Ishikawa (cell line): ENCODE measurements at regions not wholly inside any gene's neighbourhood (a gene's known extent, or its start where the extent isn't known, plus 50 kb on each side); places are given as distances from the start of the nearest gene placed in this dataset.

Experiments used
- CEBPB ChIP-seq: IDR thresholded peaks from 2 replicates; pipeline ENCODE4 v1.6.1; 2012
- CREB1 ChIP-seq: IDR thresholded peaks from 2 replicates; pipeline ENCODE4 v1.6.1; 2012; ENCODE audit warnings: low read depth
- EGR1 ChIP-seq: IDR thresholded peaks from 2 replicates; pipeline ENCODE4 v1.6.1; 2012
- EP300 ChIP-seq: IDR thresholded peaks from 2 replicates; pipeline ENCODE4 v1.6.1; 2012; ENCODE audit warnings: borderline replicate concordance
- NFIC ChIP-seq: IDR thresholded peaks from 2 replicates; pipeline ENCODE4 v1.6.1; 2012
- RAD21 ChIP-seq: IDR thresholded peaks from 2 replicates; pipeline ENCODE4 v1.6.1; 2012; ENCODE audit warnings: low read depth
- TAF1 ChIP-seq: IDR thresholded peaks from 2 replicates; pipeline ENCODE4 v1.6.1; 2012; ENCODE audit warnings: low read depth, mild to moderate bottlenecking
- TCF12 ChIP-seq: IDR thresholded peaks from 2 replicates; pipeline ENCODE4 v1.6.1; 2012; ENCODE audit warnings: low read depth
- TEAD4 ChIP-seq: IDR thresholded peaks from 2 replicates; pipeline ENCODE4 v1.6.1; 2012
- YY1 ChIP-seq: IDR thresholded peaks from 2 replicates; pipeline ENCODE4 v1.6.1; 2012; ENCODE audit warnings: low read depth
- ZBTB7A ChIP-seq: IDR thresholded peaks from 2 replicates; pipeline ENCODE4 v1.6.1; 2012; ENCODE audit warnings: low read depth
- TF ChIP-seq, protein P1 (sequence below): IDR thresholded peaks from 2 replicates; pipeline ENCODE4 v1.6.1; 2012; ENCODE audit warnings: low read depth, mild to moderate bottlenecking
- TF ChIP-seq, protein P2 (sequence below): IDR thresholded peaks from 2 replicates; pipeline ENCODE4 v1.6.1; 2012
- TF ChIP-seq, protein P3 (sequence below): IDR thresholded peaks from 2 replicates; pipeline ENCODE4 v1.6.1; 2012

DNA sequence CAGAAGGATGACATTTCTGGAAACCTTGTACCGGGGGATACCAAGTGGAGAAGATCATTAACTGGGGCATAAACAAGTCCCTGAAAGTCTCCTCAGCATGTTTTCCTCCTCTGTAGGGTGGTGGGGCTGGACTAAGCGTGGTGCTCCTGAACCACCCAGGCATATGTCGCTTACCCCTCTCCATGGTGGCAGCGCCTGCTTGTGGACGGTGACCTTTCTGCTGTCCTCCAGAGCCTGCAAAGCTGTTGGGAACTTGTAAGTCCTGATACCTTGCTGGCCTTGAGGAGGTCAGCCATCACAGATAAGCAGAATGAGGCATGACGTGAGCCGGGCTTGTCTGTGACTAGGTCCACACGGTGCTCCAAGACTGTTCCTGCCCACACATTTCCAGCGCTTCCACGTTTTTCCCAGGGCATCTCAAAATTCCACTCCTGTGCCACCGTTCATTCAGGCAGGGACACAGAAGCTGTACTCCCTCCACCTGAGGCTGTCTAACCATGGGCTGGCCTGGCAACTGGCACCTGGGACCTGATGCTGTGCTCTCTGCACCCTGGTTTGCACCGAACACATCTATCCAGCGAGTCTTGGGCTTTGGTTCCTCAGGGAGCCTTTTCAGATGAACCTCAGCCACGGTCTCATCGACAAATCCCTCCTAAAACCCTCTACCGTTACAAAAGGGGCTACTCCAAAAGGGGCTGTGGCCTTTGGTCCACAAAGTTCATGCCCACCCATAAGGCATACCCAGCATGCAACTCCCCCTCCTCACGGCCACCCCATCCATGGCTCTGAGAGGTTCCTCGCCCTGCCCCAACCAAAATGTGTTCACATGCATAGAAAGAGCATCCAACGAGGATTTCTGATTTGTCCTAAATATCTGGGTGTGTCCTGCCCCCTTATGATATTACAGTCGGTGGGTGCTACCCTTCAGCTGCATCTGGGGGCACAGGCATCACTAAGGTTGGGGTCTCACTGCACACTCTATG lies 199.6 kb upstream of the DIO3 start:
- TF ChIP-seq CEBPB (no peak), TCF12 (no peak)
- TF ChIP-seq, protein P1, sequence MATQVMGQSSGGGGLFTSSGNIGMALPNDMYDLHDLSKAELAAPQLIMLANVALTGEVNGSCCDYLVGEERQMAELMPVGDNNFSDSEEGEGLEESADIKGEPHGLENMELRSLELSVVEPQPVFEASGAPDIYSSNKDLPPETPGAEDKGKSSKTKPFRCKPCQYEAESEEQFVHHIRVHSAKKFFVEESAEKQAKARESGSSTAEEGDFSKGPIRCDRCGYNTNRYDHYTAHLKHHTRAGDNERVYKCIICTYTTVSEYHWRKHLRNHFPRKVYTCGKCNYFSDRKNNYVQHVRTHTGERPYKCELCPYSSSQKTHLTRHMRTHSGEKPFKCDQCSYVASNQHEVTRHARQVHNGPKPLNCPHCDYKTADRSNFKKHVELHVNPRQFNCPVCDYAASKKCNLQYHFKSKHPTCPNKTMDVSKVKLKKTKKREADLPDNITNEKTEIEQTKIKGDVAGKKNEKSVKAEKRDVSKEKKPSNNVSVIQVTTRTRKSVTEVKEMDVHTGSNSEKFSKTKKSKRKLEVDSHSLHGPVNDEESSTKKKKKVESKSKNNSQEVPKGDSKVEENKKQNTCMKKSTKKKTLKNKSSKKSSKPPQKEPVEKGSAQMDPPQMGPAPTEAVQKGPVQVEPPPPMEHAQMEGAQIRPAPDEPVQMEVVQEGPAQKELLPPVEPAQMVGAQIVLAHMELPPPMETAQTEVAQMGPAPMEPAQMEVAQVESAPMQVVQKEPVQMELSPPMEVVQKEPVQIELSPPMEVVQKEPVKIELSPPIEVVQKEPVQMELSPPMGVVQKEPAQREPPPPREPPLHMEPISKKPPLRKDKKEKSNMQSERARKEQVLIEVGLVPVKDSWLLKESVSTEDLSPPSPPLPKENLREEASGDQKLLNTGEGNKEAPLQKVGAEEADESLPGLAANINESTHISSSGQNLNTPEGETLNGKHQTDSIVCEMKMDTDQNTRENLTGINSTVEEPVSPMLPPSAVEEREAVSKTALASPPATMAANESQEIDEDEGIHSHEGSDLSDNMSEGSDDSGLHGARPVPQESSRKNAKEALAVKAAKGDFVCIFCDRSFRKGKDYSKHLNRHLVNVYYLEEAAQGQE: no peak

DNA sequence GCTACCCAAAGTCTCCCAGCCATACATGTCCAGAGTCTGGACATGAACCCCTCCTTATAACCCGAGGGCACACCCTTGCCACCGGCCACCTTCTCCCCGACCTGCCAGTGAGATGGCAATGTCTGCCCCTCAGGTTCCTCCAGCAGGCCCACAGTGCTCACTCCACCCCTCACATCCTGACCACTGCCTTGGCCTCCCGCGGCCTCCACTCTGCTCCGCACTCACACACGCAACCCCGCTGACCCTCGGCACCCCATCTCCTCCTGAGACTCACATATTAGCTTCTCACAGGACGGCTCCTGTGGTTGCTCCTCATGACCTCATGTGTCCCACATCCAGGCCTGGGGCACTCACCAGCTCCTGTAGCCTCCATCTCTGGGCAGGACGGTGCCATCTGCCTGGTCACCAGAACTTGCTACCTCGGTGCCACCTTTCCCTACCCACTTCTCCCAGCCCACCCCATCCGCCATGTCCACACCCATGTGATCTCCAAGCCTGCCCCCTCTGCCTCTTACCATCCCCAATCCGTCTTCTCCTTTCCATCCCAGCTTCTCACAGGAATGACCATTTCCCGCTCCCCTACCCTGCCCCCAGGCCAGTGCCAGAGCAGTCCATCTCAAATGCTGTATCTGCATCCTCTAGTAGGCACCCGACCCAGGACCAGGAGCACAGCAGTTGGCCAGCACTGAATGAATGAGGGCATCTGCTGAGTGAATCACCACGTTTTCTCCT lies 198.6 kb upstream of the DIO3 start:
- no peak for TF ChIP-seq ZBTB7A
- TF ChIP-seq, protein P1: no peak

DNA sequence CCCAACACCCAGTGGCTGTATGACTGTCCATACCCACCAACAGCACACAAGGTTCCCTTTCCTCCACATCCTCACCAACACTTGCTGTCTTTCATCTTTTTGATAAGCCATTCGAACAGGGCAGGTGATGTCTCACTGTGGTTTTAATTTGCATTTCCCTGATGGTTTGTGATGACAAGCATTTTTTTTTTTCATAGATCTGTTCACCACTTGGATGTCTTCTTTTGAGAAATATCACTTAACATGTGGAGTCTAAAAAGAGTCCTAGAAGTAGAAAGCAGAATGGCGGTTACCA lies 198.1 kb upstream of the DIO3 start:
- TF ChIP-seq, protein P2, sequence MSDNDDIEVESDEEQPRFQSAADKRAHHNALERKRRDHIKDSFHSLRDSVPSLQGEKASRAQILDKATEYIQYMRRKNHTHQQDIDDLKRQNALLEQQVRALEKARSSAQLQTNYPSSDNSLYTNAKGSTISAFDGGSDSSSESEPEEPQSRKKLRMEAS: no peak
- no peak for TF ChIP-seq EGR1
- TF ChIP-seq NFIC: no peak
- no peak for TF ChIP-seq EP300
- no peak for TF ChIP-seq YY1
- TF ChIP-seq TAF1: no peak
- TF ChIP-seq RAD21: no peak
- TF ChIP-seq CREB1: no peak
- TF ChIP-seq ZBTB7A: no peak
- no peak for TF ChIP-seq TEAD4
- TF ChIP-seq, protein P3, sequence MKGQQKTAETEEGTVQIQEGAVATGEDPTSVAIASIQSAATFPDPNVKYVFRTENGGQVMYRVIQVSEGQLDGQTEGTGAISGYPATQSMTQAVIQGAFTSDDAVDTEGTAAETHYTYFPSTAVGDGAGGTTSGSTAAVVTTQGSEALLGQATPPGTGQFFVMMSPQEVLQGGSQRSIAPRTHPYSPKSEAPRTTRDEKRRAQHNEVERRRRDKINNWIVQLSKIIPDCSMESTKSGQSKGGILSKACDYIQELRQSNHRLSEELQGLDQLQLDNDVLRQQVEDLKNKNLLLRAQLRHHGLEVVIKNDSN: no peak
- TF ChIP-seq TCF12: no peak
- TF ChIP-seq CEBPB: no peak
- TF ChIP-seq, protein P1: no peak

DNA sequence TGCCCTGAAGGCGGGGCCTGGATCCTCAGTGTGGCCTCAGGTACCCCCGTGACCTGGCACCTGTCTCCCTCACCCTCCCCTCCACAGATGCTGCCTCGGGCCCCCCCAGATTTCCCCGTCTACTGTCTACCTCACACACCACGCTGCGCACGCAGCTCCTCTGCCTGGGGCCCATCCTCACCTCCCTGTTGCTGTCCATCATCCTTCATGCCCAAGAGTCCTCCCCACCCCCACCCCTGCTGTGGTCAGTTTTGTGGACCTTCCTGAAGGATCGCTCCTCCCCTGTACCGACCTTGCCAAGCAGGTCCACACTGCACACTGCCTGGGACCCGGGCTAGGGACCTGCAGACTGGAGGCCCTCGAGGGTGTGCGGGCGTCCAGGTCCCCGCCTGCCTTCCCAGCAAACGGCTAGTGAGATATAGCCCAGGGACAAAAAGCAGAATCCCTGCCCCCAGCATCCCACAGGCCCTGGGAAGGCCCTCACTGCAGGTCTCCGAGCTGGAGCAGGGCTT lies 197.4 kb upstream of the DIO3 start:
- TF ChIP-seq RAD21: no peak
- TF ChIP-seq, protein P3: no peak
- no peak for TF ChIP-seq TAF1
- TF ChIP-seq CEBPB: no peak
- TF ChIP-seq, protein P2: no peak
- no peak for TF ChIP-seq EP300
